HepG2 (cell line): ENCODE measurements at regions not wholly inside any gene's neighbourhood (a gene's known extent, or its start where the extent isn't known, plus 50 kb on each side); places are given as distances from the start of the nearest gene placed in this dataset.
"Not testable (repeated sequence)": the region's sequence is repeated elsewhere in the genome, so short reads cannot be mapped to it uniquely, and the experiment has no call there.

ENCODE experiments used
- ATAC-seq: fragments of 200-7000 bp; cut with Tn5 transposase; 3 replicates; pipeline ENCODE4 v1.9.1; 2020; ENCODE audit warnings: mild to moderate bottlenecking, moderate library complexity
- BruUV-seq: library from RNA; stranded (reverse); fragments of 400-500 nt; replicated peaks from 2 replicates; lab custom pipeline; 2021; lab: Mats Ljungman, UMichigan
- CTCF ChIA-PET: fragments of 300-600 bp; formaldehyde crosslinking; extraction: SDS; loops from one replicate; lab custom pipeline; 2021; ENCODE audit warnings: low total read pairs, inconsistent platforms, low intra/inter-chr PET ratio; lab: Yijun Ruan, JAX
- POLR2A ChIA-PET: fragments of 350-600 bp; sonication (Branson Sonifier 250); formaldehyde crosslinking; loops from one replicate; lab custom pipeline; 2020; ENCODE audit warnings: antibody characterized with exemption, inconsistent platforms; lab: Yijun Ruan, JAX
- DNase-seq: peaks from one replicate; pipeline ENCODE4 v3.0.0-alpha.2; 2015; ENCODE audit warnings: low spot score
- FAIRE-seq: peaks from 3 replicates; lab custom pipeline; 2011; peaks lifted over from hg19 to GRCh38; lab: Jason Lieb, UNC
- H2AFZ ChIP-seq: one replicate; pipeline ENCODE4 v1.6.1; 2011; ENCODE audit warnings: low read length, inconsistent platforms
- H3K27ac ChIP-seq: fragments of 300-600 bp; 3 replicates; pipeline ENCODE4 v1.8.0; 2011; ENCODE audit warnings: mixed run types, mild to moderate bottlenecking, mixed read lengths, low read length, inconsistent platforms; ENCODE audit not compliant: insufficient read depth; ENCODE audit errors: extremely low read length
- H3K27me3 ChIP-seq, 2 experiments: fragments of 200-600 bp in 1 of 2; 2 replicates in 1 of 2; 3 replicates in 1 of 2; pipeline versions ENCODE4 v1.6.0 to v1.8.0; 2011; ENCODE audit warnings: low read length in 2 of 2, mild to moderate bottlenecking in 2 of 2, moderate library complexity in 2 of 2, inconsistent platforms in 1 of 2; ENCODE audit not compliant: insufficient read depth in 2 of 2, control insufficient read depth in 1 of 2
- H3K36me3 ChIP-seq, 2 experiments: fragments of 200-600 bp in 1 of 2; replicated peaks in 1 of 2; 2 replicates in 1 of 2; 3 replicates in 1 of 2; pipeline versions ENCODE4 v1.5.1 to v1.8.0; 2011; ENCODE audit warnings: low read length in 2 of 2, inconsistent platforms in 1 of 2; ENCODE audit not compliant: insufficient read depth in 2 of 2, control insufficient read depth in 1 of 2
- H3K4me1 ChIP-seq: 2 replicates; pipeline ENCODE4 v1.5.1; 2012; ENCODE audit warnings: low read length, inconsistent platforms; ENCODE audit not compliant: insufficient read depth
- H3K4me2 ChIP-seq: 2 replicates; pipeline ENCODE4 v1.6.0; 2011; ENCODE audit warnings: low read depth, low read length, inconsistent platforms
- H3K4me3 ChIP-seq, 3 experiments: fragments of 200-600 bp in 1 of 3; sonication (generic), shearing (Covaris generic) in 1 of 3; replicated peaks in 1 of 3; 2 replicates each; pipeline ENCODE4 v1.5.1; 2011 to 2016; ENCODE audit warnings: low read length in 3 of 3, inconsistent platforms in 2 of 3, low read depth in 2 of 3, mild to moderate bottlenecking in 2 of 3, control low read depth in 1 of 3, mixed read lengths in 1 of 3; ENCODE audit not compliant: insufficient read depth in 1 of 3
- H3K79me2 ChIP-seq: one replicate; pipeline ENCODE4 v1.6.1; 2011; ENCODE audit warnings: low read length, inconsistent platforms; ENCODE audit not compliant: insufficient read depth
- H3K9ac ChIP-seq: 2 replicates; pipeline ENCODE4 v1.6.0; 2011; ENCODE audit warnings: mild to moderate bottlenecking, low read depth, low read length, inconsistent platforms; ENCODE audit not compliant: insufficient read depth
- H3K9me3 ChIP-seq: 2 replicates; pipeline ENCODE4 v1.5.1; 2012; ENCODE audit warnings: mild to moderate bottlenecking, low read length
- H4K20me1 ChIP-seq: 2 replicates; pipeline ENCODE4 v1.6.0; 2011; ENCODE audit warnings: inconsistent platforms, mild to moderate bottlenecking, low read length, moderate library complexity; ENCODE audit not compliant: insufficient read depth
- ARNTL ChIP-seq: sonication (generic); formaldehyde crosslinking; IDR thresholded peaks from 2 replicates; pipeline ENCODE4 v1.4.0; 2020; ENCODE audit warnings: mild to moderate bottlenecking, missing genetic modification reagents
- FOXP1 ChIP-seq, 2 experiments: fragments of 450-650 bp in 1 of 2; IDR thresholded peaks; 2 replicates each; pipeline ENCODE4 v1.6.1; 2017 to 2018; ENCODE audit warnings: antibody characterized with exemption in 1 of 2
- GABPB1 ChIP-seq: IDR thresholded peaks from 2 replicates; pipeline ENCODE4 v1.6.1; 2016; ENCODE audit warnings: mild to moderate bottlenecking, missing genetic modification reagents, moderate library complexity, missing compliant biosample characterization
- JUNB ChIP-seq: sonication (generic); formaldehyde crosslinking; IDR thresholded peaks from 2 replicates; pipeline ENCODE4 v1.8.0; 2022; ENCODE audit warnings: missing genetic modification reagents, mild to moderate bottlenecking, borderline replicate concordance
- KDM2A ChIP-seq: sonication (generic); formaldehyde crosslinking; IDR thresholded peaks from 2 replicates; pipeline ENCODE4 v1.4.0; 2020; ENCODE audit warnings: low read depth, missing genetic modification reagents, borderline replicate concordance
- NFE2L1 ChIP-seq: sonication (generic); formaldehyde crosslinking; IDR thresholded peaks from 2 replicates; pipeline ENCODE4 v1.4.0; 2020; ENCODE audit warnings: missing genetic modification reagents, mild to moderate bottlenecking, borderline replicate concordance
- SRSF9 ChIP-seq: fragments of 200-400 bp; formaldehyde crosslinking; IDR thresholded peaks from 2 replicates; pipeline ENCODE4 v1.6.1; 2018; ENCODE audit warnings: borderline replicate concordance, mild to moderate bottlenecking, low read depth, low read length; ENCODE audit not compliant: insufficient read depth, poor library complexity, severe bottlenecking
- TCF12 ChIP-seq, 2 experiments: fragments of 450-650 bp in 1 of 2; sonication (generic) in 1 of 2; formaldehyde crosslinking in 1 of 2; IDR thresholded peaks; 2 replicates each; pipeline versions ENCODE4 v1.6.1 to v1.8.0; 2017 to 2022; ENCODE audit warnings: antibody characterized with exemption in 1 of 2, mild to moderate bottlenecking in 1 of 2, missing genetic modification reagents in 1 of 2, moderate library complexity in 1 of 2
- ZNF337 ChIP-seq: sonication (generic); formaldehyde crosslinking; IDR thresholded peaks from 2 replicates; pipeline ENCODE4 v1.5.1; 2020; ENCODE audit warnings: missing genetic modification reagents, low read depth, mild to moderate bottlenecking, borderline replicate concordance
- WGBS: methylation state at CpG from one replicate; pipeline ENCODE4 v1.1.6; 2017; ENCODE audit warnings: low lambda C conversion rate; 5-methylcytosine and 5-hydroxymethylcytosine counted together
- in situ Hi-C: cut with HindIII; loops from 2 replicates; pipeline ENCODE4 v1.10.0; 2017; ENCODE audit warnings: low pct_unique_long_range_greater_than_20kb; ENCODE audit not compliant: extremely low pct_ligation_motif_present
- intact Hi-C: fragments of 100-400 bp; cut with micrococcal nuclease; formaldehyde crosslinking; loops from one replicate; pipeline ENCODE4 v1.10.0; 2022; ENCODE audit not compliant: unreplicated experiment
- TF ChIP-seq, protein P1 (sequence below): sonication (generic); IDR thresholded peaks from 2 replicates; pipeline ENCODE4 v1.6.1; 2016; ENCODE audit warnings: low read depth, borderline replicate concordance
- TF ChIP-seq, protein P2 (sequence below): sonication (generic); formaldehyde crosslinking; IDR thresholded peaks from 2 replicates; pipeline ENCODE4 v1.8.1; 2023; ENCODE audit warnings: mild to moderate bottlenecking, missing genetic modification reagents
- TF ChIP-seq, protein P3 (sequence below): IDR thresholded peaks from 2 replicates; pipeline ENCODE4 v1.6.1; 2018; ENCODE audit warnings: missing genetic modification reagents
- TF ChIP-seq, protein P4 (sequence below): sonication (generic); formaldehyde crosslinking; conservative IDR thresholded peaks from 2 replicates; pipeline ENCODE4 v1.8.1; 2023; ENCODE audit warnings: missing genetic modification reagents

DNA sequence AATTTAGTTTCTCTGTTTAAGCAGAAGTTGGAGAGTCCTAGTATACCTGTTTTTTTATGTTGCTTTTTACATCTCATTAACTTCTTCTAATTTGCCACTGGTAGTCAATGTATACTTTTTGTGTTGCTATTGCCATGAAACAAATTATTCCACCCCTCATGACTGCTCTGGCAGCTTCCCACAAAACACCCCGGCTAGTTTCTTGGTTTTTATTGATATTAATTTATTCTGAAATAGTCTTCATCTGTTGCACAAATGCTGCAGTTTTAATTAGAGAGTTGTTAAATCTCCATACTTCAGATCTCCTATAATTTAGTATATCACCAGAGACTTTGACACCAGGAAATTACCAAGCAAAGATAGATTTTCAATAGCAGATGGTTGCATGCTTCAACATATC, 1159.3 kb upstream of the PRR20A start:
- Histone ChIP-seq H3K36me3 (no peaks in the 10 kb centered on the region), H3K9me3 (peaks cover 31% of the 10 kb centered on the region), H4K20me1 (no peaks in the 10 kb centered on the region), H3K9ac (no peak overlapping the region), H3K4me3 (no peak overlapping the region), H2AFZ (no peak overlapping the region), H3K27ac (no peak overlapping the region), H3K4me1 (no peaks in the 10 kb centered on the region), H3K27me3 (no peaks in the 10 kb centered on the region), H3K4me2 (no peak overlapping the region), H3K79me2 (no peaks in the 10 kb centered on the region)
- no peak for DNase-seq
- no peak for ATAC-seq
- in situ Hi-C loops (no loop called here), intact Hi-C loops (no loop called here)
- BruUV-seq, result no TSS peak
- ChIA-PET CTCF (no interaction called here), POLR2A (no interaction called here)
- TF ChIP-seq GABPB1 (CRISPR knock-in tag), result no peak
- no peak for TF ChIP-seq TCF12 (IDR thresholded peaks at IDR 0.05)
- no peak for TF ChIP-seq TCF12 (CRISPR knock-in tag; IDR thresholded peaks at IDR 0.05)
- TF ChIP-seq, protein P1, sequence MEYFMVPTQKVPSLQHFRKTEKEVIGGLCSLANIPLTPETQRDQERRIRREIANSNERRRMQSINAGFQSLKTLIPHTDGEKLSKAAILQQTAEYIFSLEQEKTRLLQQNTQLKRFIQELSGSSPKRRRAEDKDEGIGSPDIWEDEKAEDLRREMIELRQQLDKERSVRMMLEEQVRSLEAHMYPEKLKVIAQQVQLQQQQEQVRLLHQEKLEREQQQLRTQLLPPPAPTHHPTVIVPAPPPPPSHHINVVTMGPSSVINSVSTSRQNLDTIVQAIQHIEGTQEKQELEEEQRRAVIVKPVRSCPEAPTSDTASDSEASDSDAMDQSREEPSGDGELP, result no peak
- TF ChIP-seq, protein P2, sequence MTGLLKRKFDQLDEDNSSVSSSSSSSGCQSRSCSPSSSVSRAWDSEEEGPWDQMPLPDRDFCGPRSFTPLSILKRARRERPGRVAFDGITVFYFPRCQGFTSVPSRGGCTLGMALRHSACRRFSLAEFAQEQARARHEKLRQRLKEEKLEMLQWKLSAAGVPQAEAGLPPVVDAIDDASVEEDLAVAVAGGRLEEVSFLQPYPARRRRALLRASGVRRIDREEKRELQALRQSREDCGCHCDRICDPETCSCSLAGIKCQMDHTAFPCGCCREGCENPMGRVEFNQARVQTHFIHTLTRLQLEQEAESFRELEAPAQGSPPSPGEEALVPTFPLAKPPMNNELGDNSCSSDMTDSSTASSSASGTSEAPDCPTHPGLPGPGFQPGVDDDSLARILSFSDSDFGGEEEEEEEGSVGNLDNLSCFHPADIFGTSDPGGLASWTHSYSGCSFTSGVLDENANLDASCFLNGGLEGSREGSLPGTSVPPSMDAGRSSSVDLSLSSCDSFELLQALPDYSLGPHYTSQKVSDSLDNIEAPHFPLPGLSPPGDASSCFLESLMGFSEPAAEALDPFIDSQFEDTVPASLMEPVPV (CRISPR knock-in tag), result no peak
- TF ChIP-seq, protein P3, sequence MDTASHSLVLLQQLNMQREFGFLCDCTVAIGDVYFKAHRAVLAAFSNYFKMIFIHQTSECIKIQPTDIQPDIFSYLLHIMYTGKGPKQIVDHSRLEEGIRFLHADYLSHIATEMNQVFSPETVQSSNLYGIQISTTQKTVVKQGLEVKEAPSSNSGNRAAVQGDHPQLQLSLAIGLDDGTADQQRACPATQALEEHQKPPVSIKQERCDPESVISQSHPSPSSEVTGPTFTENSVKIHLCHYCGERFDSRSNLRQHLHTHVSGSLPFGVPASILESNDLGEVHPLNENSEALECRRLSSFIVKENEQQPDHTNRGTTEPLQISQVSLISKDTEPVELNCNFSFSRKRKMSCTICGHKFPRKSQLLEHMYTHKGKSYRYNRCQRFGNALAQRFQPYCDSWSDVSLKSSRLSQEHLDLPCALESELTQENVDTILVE (CRISPR knock-in tag), result no peak
- no peak for TF ChIP-seq ZNF337 (CRISPR knock-in tag)
- no peak for TF ChIP-seq JUNB (CRISPR knock-in tag)
- no peak for TF ChIP-seq SRSF9
- TF ChIP-seq FOXP1 (IDR thresholded peaks at IDR 0.05), result no peak
- no peak for TF ChIP-seq FOXP1 (CRISPR knock-in tag; IDR thresholded peaks at IDR 0.05)
- no peak for TF ChIP-seq KDM2A (CRISPR knock-in tag)
- TF ChIP-seq, protein P4, sequence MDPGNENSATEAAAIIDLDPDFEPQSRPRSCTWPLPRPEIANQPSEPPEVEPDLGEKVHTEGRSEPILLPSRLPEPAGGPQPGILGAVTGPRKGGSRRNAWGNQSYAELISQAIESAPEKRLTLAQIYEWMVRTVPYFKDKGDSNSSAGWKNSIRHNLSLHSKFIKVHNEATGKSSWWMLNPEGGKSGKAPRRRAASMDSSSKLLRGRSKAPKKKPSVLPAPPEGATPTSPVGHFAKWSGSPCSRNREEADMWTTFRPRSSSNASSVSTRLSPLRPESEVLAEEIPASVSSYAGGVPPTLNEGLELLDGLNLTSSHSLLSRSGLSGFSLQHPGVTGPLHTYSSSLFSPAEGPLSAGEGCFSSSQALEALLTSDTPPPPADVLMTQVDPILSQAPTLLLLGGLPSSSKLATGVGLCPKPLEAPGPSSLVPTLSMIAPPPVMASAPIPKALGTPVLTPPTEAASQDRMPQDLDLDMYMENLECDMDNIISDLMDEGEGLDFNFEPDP (CRISPR knock-in tag), result no peak
- no peak for TF ChIP-seq NFE2L1 (CRISPR knock-in tag)
- no peak for TF ChIP-seq ARNTL (CRISPR knock-in tag)
- 0% methylated on average over 1 of the region's 1 CpG for WGBS
- no peak for FAIRE-seq

DNA sequence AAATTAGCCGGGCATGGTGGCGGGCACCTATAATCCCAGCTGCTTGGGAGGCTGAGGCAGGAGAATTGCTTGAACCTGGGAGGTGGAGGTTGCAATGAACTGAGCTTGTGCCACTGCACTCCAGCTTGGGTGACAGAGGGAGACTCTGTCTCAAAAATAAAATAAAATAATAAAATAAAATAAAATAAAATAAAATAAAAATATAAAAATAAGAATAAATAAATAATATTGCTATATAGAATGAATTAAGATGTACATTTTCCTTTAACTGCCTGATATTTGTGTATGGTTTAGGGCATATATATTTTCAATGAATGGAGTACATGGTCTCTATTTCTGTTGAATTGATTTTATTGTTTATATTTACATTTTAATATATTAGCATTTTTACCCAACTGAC, 1156.7 kb upstream of the PRR20A start:
- H3K9ac ChIP-seq, FAIRE-seq, H3K4me3 ChIP-seq, H3K36me3 ChIP-seq, H3K4me2 ChIP-seq, intact Hi-C loops, in situ Hi-C loops, CTCF ChIA-PET, H2AFZ ChIP-seq, H3K4me1 ChIP-seq, POLR2A ChIA-PET, DNase-seq, H3K27me3 ChIP-seq, BruUV-seq, H3K27ac ChIP-seq, H3K79me2 ChIP-seq, H4K20me1 ChIP-seq, ATAC-seq: not testable (repeated sequence)
- WGBS, result 19% methylated on average over 2 of the region's 2 CpGs
- peaks cover 40% of the 10 kb centered on the region for H3K9me3 ChIP-seq
